HG02970 (cell line): ENCODE measurements at regions not wholly inside any gene's neighbourhood (a gene's known extent, or its start where the extent isn't known, plus 50 kb on each side); places are given as distances from the start of the nearest gene placed in this dataset.

Experiments
- ATAC-seq: cut with Tn5 transposase; IDR thresholded peaks from one replicate; pipeline ENCODE4 v1.9.1; 2021; ENCODE audit warnings: mild to moderate bottlenecking, moderate library complexity, moderate number of reproducible peaks; ENCODE audit not compliant: unreplicated experiment, low FRiP score

DNA sequence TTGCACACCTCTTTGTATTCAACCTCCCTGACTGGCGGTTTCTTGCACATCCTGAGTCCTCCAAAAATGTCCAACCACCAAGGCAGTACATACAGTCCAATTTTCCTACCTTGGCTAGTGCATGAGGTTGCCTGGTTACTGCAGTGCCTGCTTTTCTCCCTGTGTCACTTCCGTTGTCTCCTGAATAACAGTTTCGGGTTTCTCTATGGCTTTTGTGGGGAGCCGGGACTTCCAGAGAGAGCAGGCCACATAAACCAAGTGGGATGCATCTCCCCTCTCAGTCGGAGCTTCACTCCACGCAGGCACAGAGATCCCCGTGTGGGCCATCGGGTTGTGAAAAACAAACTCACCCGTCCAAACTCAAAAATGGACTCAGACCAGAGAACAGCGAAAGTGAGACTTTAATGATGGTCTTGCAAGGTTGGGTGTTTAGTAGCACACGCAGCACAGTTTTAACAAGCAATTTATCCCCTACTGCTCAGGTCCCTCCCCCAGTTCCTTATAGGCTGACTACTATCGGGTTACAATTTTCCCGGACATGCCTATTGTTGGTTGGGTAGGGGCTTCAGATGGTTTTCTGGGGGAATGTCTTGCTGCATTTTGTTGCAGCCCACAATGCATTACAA lies 173.1 kb downstream of the POU4F1 start:
- ATAC-seq: no peak

DNA sequence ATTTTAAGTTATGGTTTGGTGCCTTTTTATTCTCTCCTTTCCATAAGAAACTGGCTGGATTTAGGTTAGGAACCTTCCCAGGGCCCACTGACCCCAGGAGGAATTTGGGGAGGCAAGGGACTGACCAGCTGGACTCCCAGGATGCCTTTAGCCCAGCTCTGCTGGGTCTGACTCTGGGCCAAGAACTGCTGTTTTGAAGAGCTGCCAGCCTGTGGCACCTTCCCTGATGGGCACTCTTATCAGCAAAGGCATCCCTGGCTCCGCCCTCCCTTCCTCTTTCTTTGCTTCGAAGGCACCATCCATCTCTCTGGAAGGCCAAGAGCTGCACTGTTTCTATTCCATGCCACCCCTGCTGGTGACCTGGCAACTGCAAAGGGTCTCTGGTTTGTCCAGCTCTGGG lies 174.7 kb downstream of the POU4F1 start:
- ATAC-seq: no peak

DNA sequence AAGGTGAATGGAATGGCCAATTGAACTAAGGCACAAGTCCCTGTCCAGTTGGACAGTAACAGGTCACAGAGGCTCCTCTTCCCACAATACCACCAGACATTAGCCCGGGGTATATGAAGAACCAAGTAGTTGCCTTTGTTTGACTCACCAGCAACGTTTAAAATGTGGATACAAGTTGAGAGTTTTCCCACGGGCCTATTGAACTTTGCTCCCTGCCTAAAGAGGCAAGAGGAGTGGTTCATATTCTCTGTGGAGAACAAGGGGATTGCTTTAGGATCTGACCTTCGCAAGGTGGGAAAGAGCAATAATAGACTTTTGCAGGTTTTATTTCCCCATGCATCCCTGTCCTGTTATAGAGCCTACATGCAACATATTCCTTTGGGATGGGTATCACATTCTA lies 177.2 kb downstream of the POU4F1 start:
- ATAC-seq: no peak

DNA sequence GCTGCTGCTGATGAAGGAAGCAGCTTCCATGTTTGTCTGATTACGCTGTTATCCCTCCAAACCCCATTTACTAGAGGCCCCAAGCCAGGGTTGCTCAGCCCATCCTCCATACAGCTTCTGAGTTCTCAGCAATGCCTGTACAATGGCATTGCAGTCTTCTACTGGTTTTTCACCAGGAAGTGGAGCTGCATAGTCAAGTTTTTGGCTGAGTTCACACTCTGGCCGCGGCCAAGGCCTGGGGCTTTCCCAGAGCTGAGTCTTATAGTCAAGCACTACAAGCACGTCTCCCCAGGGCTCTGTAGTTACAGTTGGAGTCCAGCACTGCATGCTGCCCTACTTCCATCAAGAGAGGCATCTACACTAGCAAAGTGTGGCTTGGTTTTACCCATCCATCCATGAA lies 182.5 kb downstream of the POU4F1 start:
- ATAC-seq: no peak

DNA sequence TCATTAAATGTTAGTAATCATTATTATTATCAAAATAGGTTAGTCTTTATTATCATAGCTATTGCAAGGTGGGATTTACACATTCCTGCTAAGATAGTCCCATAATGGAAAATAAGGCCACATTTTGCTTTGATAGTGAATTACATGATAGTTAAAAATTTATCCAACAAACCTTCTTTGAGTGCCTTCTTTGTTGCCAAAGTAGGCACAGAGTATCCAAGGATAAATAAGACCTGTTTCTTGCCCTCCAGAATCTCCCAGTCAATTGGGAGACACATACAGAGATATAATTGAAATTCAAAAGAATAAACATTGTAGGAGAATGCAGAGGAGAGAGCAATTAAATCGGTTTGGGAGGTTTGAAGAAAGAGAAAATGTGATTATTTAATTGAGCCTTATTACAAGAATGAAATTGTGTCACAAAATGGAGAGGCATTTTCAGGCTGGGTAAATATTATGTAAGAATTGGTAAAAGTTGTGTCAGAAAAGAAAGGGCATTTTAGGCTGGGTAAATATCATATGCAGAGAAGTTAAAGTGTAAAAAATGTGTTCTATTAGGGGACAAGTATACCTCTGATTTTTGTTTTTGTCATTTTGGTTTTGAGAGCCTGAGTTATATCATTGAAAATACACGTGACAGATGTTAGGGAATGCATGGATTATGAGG lies 189.3 kb downstream of the POU4F1 start:
- no peak for ATAC-seq

DNA sequence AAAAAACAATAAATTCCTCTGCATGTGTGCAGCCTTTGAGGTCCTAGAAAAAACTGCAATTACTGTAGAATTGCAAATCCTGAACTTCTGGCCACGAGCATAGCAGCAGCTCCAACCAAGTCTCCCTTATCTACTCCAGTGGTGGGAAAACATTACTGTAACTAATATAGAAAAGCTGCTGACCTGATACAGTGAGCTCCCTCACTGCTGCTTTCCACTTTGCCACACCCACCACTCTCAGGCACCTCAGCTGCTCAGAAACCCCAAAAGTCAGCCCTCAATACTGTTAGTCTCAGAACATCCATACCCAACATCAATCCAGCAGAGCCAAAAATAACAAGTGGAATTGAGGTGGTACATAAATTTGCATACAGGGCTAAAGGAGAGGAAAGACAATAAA lies 192.5 kb downstream of the POU4F1 start:
- ATAC-seq: no peak

DNA sequence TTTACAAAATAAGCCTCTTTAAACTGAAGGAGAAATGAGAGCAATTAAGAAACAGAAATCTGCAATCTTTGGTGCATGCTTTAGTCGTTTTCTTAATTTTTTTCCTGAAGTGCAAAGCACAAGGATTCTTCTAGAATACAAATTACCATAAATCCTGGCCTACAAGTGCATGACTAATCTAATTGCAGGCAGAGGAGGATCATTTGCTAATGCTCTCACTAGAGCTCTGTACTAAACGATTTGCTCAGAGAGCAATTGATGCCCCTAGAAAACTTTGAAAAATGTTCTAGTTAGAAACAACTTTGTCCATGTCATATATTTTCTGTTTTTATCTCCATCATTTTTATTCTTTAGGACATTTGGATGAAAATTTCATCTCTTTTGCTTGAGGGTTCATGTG lies 193.2 kb downstream of the POU4F1 start:
- no peak for ATAC-seq

DNA sequence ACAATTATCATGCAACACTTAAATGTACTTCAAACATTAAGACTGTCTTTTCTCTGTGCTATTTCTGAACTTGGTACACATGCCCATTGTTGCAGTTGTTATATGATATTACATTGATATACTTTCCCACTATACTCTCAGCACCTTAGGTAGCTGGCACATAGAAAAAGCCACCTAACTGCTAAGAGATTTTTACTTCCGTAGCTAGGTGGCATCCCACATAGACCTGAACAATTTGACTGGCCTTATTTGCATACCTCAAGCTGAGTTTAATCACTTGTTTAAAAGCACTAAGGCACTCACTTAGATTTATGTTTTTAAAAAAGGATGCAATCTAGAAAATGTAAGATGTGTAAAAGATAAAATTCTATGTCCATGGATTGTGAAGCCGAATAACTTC lies 194.2 kb downstream of the POU4F1 start:
- peak; percentile 41 for ATAC-seq

DNA sequence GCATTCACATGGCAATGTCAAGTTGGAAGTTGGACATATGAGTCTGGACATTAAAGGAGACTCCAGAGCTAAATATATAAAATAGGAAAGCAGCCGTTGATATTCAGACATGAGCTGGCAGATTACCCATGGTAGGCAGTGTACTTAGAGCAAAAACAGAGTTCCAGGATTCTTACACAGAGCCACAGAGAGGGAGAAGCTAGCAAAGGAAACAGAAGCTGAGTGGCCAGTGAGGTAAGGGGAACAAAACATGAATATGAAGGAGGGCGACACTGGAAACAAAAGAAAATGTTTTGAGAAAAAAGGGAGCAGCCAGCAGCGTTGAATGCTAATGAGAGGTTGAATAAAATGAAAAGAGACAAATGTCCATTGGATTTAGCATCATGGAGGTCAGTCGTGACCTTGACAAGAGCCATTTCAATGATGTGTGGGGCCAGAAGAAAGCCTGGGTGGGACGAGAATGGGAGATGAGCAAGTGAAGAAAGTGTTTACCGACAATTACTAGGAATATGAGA lies 198.4 kb downstream of the POU4F1 start:
- ATAC-seq: no peak

DNA sequence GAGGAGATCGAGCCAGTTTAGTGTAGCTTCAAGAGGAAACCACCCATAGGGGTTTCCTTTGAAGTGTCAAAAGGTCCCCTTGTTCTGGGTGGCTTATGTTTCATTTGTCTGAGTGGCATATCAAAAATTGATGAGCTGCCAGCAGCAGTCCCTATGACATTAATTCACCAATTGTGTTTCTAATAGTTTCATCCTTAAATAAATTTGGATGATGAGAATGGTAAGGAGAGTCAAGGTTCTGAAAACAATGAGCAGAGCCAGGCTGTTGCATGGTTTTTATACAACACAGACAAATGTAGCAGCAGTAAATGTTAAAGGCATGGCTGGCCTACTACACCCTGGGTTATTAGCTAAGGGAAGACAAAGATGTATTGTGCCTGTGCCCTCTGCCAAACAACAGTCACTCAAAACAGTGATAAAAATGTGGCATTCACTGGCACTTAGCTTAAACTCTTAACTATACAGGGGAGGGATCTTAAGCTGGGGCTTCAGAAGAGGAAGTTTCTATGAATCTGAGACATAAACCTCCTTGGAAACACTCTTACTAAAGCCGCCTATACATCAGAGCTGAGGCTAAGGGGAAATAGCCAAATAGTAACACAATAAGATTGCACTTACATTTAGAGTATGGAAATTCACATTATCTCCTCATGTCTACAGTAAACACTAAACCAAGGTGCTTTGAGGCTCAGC lies 200.5 kb downstream of the POU4F1 start:
- no peak for ATAC-seq

DNA sequence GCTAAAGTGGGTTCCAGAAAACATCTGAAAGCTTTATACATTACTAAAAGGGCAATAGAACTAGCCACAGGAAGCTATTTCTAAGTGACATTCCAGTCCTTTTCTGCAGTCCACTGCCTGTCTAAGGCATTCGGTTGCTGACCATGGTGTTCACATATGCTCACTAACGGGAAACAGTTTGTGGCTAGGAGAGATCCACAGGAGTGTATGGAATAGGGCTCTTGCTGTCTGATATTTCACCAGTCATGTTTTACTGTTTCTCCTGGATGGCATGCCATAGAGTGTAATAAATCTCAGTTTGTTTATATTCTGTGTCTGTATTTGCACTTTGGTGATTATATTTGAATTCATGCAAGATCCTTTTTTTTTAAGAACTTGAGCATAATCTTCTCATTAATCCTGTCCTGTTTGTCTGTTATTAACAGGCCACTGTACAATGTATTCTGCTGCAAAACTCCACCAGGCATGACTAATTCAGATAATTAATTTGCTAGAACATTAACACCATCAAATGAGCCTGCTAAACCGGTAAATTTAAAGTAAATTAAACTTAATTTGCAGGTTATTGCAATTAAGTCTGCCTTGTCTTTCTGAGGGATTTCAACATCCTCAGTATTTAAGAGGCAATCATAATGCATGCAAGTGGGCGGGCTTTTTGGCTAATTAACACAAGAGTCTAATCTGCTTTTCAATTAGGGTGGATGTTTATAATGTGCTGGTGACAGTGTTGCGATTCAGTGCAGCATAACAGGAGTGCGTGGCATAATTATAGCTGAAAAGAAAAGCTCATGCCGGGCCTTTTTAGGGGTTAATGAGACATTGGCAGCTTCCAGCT lies 201.3 kb downstream of the POU4F1 start:
- ATAC-seq: no peak

DNA sequence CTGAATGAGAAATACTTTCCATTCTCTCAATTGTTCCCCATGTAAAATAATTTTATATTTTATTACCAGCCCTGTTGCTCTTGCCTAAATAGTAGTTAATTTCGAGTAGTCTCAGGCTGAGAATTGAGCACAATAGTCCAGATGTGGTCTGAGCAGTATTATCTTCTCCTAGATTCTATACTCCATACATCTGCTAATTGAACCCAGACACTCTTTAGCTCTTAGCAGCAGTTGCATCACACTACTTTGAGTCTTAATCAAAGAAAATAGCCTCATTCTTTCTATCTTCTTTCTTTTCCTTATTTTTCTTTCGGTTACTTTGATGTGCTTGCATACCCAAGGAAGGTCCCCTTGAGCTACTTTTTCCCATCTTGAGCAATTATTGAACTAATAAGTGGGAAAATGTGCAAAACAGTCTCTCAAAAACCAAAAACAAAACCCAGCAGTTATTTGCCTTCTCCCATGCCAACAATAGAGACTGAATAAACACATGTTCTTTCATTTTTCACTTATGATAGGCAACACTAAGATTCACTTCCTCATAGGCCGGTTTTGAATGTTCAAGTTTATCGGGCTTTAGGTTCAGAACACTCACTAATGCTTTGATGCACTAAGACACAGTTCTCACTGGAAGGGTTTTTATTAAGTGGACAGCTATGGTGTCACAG lies 204.5 kb downstream of the POU4F1 start:
- ATAC-seq: peak; percentile 77

DNA sequence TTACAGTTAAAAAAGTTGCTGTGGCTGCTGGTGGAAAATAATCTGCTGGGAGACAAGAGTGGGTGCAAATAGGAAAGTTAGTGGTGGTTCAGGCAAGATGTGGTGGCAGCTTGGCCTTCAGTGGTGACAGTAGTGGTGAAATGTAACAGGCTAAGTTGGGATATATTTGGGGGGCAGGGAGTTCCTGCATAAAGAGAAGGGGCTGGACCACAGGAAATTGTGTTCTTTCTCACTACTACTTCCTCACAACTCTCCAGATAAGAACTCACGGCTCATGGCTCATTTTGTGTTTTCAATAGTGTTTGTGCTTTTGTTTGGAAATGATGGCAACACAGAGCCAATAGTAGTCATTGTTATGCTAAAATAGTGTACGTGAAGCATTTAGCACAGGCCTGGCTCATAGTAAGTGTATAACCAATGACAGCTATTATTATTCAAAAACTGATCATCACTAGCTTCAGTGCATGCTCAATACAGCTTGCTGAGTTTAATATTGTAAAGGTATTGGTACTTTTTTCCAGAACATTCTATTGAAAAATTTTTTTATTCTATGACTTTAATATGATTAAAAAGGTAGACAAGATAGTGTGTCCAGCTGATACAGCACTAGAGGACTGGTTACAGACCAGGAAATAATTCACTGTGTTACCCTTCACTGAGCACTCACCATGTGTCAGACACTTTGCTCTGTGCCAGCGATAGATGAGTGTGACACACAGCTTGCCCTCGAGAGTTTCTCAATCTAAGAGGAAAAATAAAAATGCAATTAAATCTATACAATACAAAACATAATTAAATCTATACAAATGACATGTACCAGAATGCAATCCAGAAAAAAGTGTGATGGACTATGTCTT lies 209.8 kb downstream of the POU4F1 start:
- no peak for ATAC-seq

DNA sequence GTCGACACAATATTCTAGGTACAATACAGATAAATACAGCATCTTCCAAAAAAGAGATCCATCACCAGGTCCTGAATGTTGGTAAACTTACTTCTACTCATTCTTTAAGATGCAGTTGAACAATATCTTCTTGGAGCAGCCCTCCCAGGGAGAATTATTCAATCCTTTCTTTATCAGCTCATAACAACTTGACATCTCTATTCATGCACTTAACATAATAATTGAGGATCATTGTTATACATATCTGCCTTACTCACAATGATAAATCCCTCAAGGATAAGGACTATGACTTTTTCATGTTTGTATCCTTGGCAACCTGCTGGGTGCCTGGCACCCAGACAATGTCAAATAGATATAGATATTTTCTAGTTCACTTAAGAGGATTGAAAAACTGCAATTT lies 219.5 kb downstream of the POU4F1 start:
- no peak for ATAC-seq

DNA sequence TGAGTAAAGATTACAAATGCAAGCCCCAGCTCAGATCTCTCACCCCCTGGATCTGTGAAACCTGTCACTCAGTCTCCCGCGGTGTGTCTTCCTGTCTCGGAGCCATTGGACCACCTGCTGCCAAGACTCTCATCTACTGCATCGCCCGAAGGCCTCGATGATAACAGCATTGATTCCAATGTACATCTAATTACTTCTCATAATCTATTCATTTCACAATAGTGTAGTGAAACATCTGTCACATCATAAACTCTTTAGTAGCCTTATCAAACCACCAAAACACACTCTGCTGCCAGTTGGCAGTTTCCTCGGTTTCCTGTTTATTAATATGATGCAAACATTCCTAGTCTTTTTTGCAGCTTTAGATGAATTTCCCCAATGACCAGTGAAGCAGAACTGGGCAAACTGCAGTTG lies 220.3 kb downstream of the POU4F1 start:
- ATAC-seq: no peak

DNA sequence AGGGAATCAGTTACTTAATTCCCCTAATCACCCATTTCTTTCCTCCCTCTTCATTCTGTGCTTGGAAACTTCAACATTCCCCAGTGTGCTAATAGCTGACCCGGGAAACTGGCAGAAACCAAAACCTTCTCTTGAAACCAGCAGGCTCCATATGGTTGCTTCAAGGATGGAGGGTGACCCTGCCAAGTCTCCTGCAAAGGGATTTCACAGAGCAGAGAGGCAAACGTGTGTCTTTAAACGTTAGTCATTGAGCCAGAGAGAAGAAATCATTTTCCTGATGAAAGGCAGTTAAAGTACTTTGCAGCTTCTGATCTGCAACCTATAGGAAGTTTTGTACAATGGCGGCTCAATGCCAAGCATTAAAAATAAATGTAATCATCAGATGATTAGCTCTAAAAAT lies 220.9 kb downstream of the POU4F1 start:
- ATAC-seq: no peak

DNA sequence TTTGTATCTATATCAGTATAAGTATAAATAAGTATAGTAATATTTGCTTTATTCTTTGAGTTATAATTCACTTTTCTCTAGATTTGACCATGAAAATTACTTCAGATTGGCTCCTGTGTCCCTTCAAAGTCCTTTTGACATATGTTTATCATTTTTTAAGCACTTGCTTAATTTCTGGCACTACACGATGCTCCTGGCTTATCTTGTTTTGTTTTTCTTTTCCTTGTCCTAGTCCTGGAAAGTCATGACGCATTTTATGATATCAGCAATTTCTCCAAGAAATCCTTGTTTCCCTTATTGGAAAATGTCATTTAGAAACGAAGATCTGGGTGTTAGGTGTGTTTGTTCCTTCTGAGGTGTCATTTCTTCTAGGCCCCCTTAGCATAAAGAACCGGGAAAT lies 226.5 kb downstream of the POU4F1 start:
- no peak for ATAC-seq

DNA sequence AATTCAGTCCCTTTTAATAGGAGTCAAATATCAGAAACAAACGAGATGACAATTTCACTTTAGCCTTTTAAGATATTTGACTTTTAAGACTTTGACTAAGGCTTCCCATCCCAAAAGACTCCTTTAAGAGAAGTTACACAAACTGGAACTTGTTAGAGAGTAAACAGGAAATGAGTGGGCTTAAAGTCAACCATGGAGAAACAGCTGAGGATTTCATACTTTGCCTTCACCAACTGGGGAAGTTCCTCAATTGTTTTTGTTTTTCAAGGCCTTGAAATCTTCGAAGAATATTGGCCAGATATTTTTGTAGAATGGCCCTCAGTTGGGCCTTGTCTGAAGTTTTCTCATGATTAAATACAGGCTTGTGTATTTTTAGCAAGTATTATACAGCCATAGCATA lies 227.3 kb downstream of the POU4F1 start:
- no peak for ATAC-seq

DNA sequence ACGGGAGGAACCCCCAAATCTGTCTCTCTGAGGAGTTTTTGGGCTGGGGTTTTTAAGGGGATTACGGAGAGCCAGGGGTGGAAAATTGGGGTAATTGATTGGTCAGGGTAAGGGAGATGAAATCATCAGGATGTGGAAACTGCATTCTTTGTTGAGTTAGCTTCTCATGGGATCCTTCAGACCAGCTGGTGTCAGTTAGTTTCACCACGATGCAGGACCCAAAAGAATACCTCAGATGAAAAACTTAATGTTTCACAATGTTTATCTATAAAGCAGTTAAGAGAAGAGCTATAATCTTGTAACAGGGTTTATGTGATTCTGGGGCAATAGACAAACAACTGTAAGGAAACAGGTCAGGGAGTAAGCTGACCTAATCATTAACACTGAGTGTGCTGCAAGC lies 230.8 kb downstream of the POU4F1 start:
- ATAC-seq: no peak
